ENCODE measurements at regions not wholly inside any gene's neighbourhood (a gene's known extent, or its start where the extent isn't known, plus 50 kb on each side); places are given as distances from the start of the nearest gene placed in this dataset.

GRCh38 chr11:106233191-106233590 lies 155.7 kb downstream of the AASDHPPT start:
- TF ChIP-seq POLR2A (IDR thresholded peaks at IDR 0.05) (no peak), CTCF (IDR thresholded peaks at IDR 0.05) (no peak)

Data from adrenal gland (tissue), 5 donors.